Renal cortex interstitium (tissue), 11 donors: ENCODE measurements at regions not wholly inside any gene's neighbourhood (a gene's known extent, or its start where the extent isn't known, plus 50 kb on each side); places are given as distances from the start of the nearest gene placed in this dataset.
"Not testable (repeated sequence)": the region's sequence is repeated elsewhere in the genome, so short reads cannot be mapped to it uniquely, and the experiment has no call there.

Source experiments
- DNase-seq, 11 donors: peaks; one replicate each; pipeline ENCODE4 v3.0.0-alpha.2; 2013; ENCODE audit warnings: low read depth in 9 of 11, low spot score in 4 of 11; ENCODE audit errors: extremely low read depth in 1 of 11

DNA sequence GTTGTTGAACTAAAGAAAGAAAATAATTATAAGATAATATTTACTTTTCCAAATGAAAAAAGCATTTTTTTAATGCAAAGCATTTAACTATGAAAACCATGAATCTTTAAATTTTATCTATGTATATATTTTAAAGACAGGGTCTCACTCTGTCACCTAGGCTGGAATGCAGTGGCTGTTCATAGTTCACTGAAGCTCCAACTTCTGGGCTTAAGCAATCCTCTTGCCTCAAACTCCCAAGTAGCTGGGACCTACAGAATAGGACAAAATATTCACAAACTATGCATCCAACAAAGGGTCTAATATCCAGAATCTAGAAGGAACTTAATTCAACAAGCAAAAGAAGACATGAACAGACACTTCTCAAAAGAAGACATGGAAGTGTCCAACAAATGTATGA lies 55.9 kb upstream of the ALB start:
- DNase-seq: no peak

DNA sequence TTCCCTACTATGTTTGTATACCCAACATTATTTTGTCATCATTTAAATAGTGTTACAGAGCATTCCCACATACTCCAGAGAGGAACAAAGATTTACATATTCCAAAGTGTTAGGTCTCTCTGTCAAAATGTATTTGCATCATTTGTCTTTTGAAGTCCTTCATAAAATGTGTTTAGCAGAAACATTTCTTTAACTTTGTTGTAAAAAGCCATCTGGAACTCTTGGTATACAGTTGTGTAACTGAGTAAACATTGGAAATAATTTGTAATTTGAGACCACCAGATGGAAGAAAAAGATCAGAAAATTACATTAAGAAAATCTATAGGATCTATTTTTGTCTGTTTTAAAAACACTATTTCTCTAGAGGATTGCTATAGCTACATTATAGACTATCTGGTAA lies 56.6 kb upstream of the ALB start:
- no peak for DNase-seq

DNA sequence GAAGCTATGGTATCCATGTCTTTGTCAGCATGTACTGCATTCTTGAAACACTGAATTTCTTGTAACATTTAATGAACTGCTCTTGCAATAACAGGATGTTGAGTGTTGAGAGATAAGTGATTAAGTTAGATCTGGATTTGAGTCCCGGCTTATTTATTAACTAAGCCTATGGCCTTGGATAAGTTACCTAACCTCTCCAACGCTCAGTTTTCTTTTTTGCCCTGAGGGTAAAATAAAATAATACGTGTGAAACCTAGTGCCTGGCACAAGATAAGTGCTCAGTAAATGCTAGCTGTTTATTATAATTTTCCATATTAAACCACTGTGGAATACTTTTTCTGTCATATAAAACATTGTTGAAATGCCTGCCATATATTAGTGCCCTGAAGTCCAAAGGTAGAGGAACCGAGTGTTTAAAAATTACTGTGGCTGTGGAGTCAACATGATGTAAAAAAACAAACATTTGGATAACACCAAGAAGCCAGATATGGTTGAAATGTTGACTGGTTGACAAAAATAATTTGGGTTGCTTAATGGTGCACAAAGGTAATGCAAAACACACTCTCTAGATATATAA lies 58.6 kb upstream of the ALB start:
- DNase-seq: peak in 1 of 11 donors; percentile 11

DNA sequence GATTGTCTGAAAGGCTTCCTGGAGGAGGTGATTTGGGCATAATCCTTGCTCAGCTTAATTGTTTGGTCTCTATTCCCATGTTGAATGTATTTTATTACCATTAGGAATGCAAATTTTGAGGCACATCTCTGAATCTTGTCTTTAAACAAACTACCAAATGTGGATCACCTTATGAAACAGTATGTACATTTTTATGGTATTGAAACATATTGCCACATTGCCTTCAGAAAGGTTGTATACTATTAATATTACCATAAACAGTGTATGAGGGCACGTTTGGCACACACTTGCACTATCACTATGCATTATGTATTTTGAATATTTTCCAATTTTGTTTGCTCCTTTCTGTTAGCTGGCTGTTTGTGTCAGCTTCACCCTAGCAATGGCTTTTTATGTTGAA lies 60.0 kb upstream of the ALB start:
- DNase-seq: no peak

DNA sequence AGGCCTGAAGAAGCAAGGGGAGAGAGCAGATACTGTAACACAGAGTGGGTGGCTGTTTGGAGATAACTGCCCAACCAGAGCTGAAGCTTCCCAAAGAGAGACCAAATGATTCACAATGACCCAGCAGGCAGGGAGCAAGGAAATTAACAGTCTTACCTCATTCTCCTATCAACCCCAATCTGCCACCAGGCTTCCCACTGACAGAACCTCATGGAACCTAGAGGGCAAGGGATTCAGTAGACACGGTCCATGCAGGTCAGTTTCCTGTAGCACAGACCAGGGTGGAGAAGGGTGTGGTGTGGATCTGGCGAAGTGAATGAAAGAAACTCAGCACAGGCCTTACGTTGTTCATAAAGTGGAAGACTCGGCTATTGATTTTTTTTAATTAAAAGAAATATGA lies 60.7 kb upstream of the ALB start:
- DNase-seq: no peak

DNA sequence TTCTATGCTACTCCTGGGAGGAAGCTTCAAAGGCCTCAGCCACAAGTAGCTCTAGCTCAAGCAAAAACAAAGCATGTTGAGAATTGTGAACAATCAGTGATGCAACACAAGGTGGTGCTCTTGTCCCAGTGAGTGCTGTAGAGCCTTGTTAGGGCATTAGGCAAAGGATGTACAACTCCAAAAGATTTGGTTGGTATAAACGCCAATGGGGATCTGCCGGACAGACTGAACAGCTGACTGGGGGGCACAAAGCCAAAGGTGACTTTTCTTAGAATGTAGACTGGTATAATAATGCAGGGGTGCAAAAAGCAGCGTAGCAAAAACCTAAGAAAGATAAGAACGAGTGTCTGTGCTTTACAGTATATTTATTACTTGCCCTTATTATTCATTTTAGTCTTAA lies 62.6 kb upstream of the ALB start:
- peak in 8 of 11 donors; percentile 4 to 27 (median 16) for DNase-seq

DNA sequence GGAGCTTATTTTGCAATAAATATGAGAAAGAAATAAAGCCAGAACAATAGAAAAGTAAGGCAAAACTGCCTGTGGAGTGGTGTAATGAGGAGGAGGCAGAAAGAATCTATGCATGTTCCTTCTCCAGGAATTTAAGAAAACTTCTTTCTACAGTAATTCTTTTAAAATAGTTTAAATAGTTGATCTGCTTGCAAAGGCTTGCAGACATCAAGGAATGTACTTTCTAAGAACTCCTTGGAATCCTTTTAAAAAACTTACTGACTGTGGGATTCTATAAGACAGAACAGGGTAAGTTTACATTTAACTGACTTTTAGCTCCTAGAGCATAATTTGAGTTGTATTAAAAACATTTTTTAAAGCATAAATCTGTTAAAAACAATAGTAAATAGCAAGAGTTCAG lies 63.2 kb upstream of the ALB start:
- no peak for DNase-seq

DNA sequence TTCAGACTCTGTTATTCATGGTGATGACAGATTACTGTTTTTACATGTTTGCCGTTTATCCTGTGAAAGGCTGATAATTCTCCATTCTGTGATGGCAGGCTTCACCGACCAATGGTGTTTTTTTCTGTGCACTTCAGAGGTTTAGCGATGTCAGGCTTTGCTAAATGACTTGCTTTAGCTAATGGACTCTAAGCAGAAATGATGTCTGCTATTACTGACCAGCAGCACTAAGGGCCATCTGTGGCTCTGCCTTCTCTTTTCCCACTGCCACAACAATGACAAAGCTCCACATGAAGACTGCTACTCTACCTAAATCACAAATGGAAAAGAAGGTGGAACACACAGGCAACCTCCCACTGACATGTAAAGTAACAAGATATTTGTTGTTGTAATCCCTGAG lies 68.4 kb upstream of the ALB start:
- no peak for DNase-seq

DNA sequence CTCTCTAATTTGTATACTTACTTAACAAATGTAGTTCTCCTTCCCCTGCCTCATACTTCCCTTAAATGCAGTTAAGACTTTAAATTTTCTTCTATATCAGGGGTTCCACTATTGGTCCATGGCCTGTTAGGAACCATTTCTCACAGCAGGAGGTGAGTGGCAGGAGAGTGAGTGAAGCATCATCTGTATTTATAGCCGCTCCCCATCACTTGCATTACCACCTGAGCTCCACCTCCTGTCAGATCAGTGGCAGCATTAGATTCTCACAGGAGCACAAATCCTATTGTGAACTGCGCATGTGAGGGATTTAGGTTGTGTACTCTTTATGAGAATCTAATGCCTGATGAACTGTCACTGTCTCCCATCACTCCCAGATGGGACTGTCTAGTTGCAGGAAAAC lies 72.1 kb upstream of the ALB start:
- DNase-seq: not testable (repeated sequence)

DNA sequence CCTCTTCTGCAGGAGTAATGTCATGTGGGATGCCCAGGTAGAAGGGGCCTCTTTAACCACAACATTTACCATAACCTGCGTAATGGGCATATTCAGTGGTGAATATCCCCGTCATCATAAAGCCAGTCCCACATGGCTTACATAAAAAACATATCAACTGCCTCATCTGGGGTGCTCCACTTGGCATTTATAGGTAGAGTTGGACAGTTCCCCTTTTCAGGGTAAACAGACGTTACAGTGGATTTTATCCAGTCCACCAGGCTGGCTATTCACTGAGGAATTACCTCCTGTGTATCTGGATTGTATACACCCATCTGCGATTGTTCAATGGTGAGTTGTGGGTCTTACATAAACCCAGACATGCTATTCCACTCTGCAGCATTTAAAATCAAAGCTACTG lies 70.7 kb upstream of the ANKRD17 start:
- no peak for DNase-seq

DNA sequence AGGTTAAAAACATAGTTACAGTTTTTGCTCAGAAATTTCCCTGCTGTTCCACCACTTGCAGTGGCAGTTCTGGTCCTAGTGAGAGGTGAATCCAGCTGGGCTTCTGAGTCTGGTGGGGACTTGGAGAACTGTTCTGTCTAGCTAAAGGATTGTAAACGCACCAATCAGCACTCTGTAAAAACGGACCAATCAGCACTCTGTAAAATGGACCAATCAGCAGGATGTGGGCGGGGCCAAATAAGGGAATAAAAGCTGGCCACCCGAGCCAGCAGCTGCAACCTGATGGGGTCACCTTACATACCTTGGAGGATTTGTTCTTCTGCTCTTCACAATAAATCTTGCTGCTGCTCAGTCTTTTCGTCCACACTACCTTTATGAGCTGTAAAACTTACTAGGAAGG lies 67.2 kb upstream of the ANKRD17 start:
- not testable (repeated sequence) for DNase-seq

DNA sequence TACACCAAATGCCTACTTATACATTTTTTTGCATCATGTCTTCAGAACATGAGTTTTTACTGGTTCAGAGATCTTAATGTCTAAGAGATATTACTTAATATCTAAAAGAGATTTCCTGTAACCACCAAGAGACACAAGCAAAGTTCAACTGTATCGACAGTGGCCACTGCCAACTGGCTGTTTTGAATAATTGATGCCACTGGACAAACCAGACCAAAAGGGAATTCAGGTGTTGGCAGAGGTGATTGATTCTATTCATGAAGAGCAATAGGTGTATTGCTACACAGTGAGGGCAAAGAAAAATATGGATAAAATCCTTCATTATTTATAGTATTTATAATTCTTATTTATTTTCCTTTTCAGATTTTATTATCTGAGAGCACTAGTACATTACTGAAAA lies 58.5 kb upstream of the ANKRD17 start:
- no peak for DNase-seq

DNA sequence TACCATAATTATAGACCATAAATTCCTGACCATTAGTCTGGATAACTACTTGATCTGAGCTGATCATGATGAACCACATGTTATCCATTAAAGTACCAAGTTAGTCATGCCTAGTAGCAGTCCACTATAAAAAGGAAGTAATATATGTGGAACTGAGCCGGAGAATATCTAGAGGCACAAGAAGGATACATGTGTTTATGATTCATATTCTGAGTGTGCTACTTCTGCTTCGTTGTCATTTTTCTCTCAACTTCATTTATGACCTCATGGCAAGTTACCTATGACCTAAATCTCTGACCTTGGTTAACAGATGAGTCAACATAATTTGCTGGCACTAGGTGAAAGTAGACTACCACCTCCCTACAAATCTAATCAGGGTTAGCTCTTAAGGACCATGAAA lies 56.5 kb upstream of the ANKRD17 start:
- no peak for DNase-seq

DNA sequence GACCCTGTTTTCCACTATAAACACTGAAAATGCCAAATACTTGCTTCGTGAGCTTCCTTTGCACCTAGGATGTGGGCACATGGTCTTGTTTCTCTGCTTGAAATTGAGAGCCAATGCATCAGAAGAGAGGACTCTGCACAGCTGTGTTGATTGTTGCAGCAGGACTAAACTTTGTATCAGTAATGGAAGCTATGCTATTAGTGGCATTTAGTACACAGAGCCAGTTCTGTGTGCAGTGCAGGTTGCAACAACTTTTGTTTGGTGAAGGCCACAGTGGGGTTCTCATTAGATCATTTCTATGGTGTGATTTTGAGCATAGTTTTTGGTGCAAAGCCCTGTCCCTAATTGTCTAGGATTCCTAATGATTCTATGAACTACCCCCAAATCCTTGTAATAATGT lies 54.4 kb upstream of the ANKRD17 start:
- DNase-seq: no peak

DNA sequence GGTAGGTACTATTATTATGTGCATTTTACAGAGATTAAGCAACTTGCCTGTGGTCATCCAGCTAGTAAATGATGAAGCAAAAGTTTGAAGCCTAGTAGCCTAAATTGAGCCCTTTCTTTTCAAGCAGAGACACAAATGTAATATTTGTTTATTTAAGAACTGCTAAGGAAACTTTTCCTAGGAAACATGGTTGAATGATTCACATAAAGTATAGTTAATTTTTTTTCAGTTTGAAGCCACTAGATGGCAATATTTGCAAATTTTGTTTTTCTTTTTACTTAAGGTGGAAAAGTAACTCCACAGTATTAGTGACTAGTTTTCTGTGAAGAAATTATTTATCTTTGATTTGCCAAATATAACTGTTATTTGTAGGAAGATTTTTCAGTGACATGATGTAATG lies 52.8 kb upstream of the ANKRD17 start:
- DNase-seq: peak in 7 of 11 donors; percentile 2 to 9 (median 5)

DNA sequence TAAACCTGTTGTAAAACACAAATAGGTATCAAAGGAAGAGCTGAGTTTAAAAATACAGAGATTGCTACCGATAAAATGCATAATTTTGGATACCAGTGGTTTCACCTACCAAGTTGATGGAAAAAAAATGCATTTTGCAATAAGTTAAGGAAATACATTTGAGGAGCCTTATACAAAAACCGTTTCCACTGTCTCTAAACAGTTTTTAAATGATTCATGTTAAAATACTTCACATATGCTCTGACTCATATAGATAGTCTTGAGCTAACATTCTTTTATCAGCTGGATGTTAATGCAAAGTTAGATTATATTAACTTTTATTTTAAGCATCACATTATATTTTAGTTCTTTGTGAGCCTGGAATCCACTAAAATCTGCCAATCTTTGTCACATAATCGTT lies 50.6 kb upstream of the ANKRD17 start:
- no peak for DNase-seq
